Mammary epithelial cell (primary cell): ENCODE measurements at regions not wholly inside any gene's neighbourhood (a gene's known extent, or its start where the extent isn't known, plus 50 kb on each side); places are given as distances from the start of the nearest gene placed in this dataset.

Experiments used
- CTCF ChIP-seq, 2 donors: IDR thresholded peaks in 1 of 2; conservative IDR thresholded peaks in 1 of 2; 2 replicates each; pipeline ENCODE4 v1.5.1; 2011 to 2012; ENCODE audit warnings: inconsistent platforms in 2 of 2, low read length in 2 of 2, mild to moderate bottlenecking in 2 of 2, control low read depth in 1 of 2, low read depth in 1 of 2; ENCODE audit not compliant: insufficient read depth in 1 of 2; ENCODE audit errors: extremely low read depth in 1 of 2
- EZH2 ChIP-seq: IDR thresholded peaks from 2 replicates; pipeline ENCODE4 v1.6.1; 2012; ENCODE audit warnings: low read length, inconsistent platforms, borderline replicate concordance

- TF ChIP-seq CTCF (conservative IDR thresholded peaks at IDR 0.05 in 1 of 2, IDR thresholded peaks at IDR 0.05 in 1 of 2; ENCODE audit: extremely low read depth in 1 of 2, insufficient read depth in 1 of 2, low read depth in 1 of 2, low read length in 2 of 2) (no peak), EZH2 (no peak)
Observed at GRCh38 chr2:220966636-220967035, 605.5 kb downstream of the EPHA4 start.
